ENCODE measurements at regions not wholly inside any gene's neighbourhood (a gene's known extent, or its start where the extent isn't known, plus 50 kb on each side); places are given as distances from the start of the nearest gene placed in this dataset.

DNA sequence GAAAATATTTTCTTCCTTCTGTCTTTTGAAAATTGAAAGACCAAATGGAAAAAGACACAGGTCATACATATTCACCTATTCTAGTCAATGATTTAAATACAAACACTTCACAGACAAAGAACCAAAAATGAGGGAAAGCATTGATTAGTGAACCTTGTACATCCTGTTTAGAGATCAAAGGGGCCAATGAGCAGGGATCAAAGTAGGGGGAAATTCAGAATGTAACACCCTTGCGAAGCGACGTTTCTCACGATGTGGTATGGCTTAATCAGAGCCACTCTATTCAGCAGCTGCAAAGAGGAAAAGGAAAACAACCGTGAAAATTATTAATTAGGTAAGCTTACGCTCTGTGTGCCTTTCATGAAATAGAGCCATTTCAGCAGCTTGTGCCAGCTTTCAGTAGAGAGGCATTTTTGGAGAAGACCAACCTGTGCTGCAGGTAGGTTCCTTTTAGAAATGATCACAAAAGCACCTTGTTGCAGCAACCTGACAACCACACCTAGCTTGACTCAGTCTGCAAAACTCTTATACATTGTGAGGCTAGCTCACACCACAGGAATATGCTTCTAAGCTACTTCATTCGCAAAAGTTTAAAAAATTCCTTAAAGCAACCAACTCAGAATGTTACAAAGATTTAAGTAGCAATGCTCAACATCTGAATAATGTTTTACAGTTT, 78.0 kb downstream of the DKK1 start:
- no peak overlapping the region for H3K23ac ChIP-seq (ENCODE audit: insufficient read length, low read depth, low read length)
- no peak overlapping the region for H2BK120ac ChIP-seq (ENCODE audit: low read depth, low read length, poor library complexity, severe bottlenecking)
- H3K4me2 ChIP-seq (ENCODE audit: insufficient read depth, insufficient read length, low read length) = no peak overlapping the region
- H2BK5ac ChIP-seq (ENCODE audit: insufficient read length, low read length) = no peak overlapping the region
- Mint-ChIP-seq H3K9me3 (no peaks in the 10 kb centered on the region), H3K4me1 (peaks cover 0 to 2% of the 10 kb centered on the region in 2 experiments; a peak in 1 of 4 replicates), H3K4me3 (no peak overlapping the region), H3K27me3 (ENCODE audit: low read depth) (no peaks in the 10 kb centered on the region), H3K27ac (no peak overlapping the region), H3K36me3 (ENCODE audit: insufficient read depth in 1 of 3, low read depth in 3 of 3) (no peaks in the 10 kb centered on the region)
- H2AFZ ChIP-seq (ENCODE audit: low read length) = no peak overlapping the region
- H3K18ac ChIP-seq (ENCODE audit: insufficient read length, low read depth, low read length) = no peak overlapping the region
- no peak overlapping the region for H2BK20ac ChIP-seq (ENCODE audit: low read depth, low read length, poor library complexity, severe bottlenecking)
- H2AK5ac ChIP-seq (ENCODE audit: insufficient read length, low read length) = no peak overlapping the region
- no peak overlapping the region for H2BK15ac ChIP-seq (ENCODE audit: low read depth, low read length)
- no peak overlapping the region for H4K5ac ChIP-seq (ENCODE audit: insufficient read length, low read depth, low read length)
- no peak overlapping the region for H3K56ac ChIP-seq (ENCODE audit: insufficient read length, low read depth, low read length)
- no peaks in the 10 kb centered on the region for H3K79me1 ChIP-seq (ENCODE audit: insufficient read depth, low read depth, low read length, poor library complexity, severe bottlenecking)
- no peak overlapping the region for H2BK12ac ChIP-seq (ENCODE audit: insufficient read length, low read depth, low read length)
- no peak overlapping the region for H4K91ac ChIP-seq (ENCODE audit: insufficient read length, low read depth, low read length)
- no CpG with 5 or more reads among the region's 7 CpGs for WGBS (ENCODE audit: extremely low coverage, insufficient read length, low lambda C conversion rate)
- H3K79me2 ChIP-seq (ENCODE audit: insufficient read depth, low read length) = no peaks in the 10 kb centered on the region
- no peak overlapping the region for H3K9ac ChIP-seq (ENCODE audit: extremely low read depth, insufficient read length, low read length)
- H3K4me1 ChIP-seq (ENCODE audit: insufficient read depth, low read length) = peaks cover 2% of the 10 kb centered on the region; the same call in 1 of the 2 replicates
- H3K14ac ChIP-seq (ENCODE audit: insufficient read depth, low read length) = no peak overlapping the region
- H3K4ac ChIP-seq (ENCODE audit: low read depth, low read length) = no peak overlapping the region
- H3T11ph ChIP-seq (ENCODE audit: low read length) = no peak overlapping the region
- TF ChIP-seq, protein P1, sequence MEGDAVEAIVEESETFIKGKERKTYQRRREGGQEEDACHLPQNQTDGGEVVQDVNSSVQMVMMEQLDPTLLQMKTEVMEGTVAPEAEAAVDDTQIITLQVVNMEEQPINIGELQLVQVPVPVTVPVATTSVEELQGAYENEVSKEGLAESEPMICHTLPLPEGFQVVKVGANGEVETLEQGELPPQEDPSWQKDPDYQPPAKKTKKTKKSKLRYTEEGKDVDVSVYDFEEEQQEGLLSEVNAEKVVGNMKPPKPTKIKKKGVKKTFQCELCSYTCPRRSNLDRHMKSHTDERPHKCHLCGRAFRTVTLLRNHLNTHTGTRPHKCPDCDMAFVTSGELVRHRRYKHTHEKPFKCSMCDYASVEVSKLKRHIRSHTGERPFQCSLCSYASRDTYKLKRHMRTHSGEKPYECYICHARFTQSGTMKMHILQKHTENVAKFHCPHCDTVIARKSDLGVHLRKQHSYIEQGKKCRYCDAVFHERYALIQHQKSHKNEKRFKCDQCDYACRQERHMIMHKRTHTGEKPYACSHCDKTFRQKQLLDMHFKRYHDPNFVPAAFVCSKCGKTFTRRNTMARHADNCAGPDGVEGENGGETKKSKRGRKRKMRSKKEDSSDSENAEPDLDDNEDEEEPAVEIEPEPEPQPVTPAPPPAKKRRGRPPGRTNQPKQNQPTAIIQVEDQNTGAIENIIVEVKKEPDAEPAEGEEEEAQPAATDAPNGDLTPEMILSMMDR (conservative IDR thresholded peaks at IDR 0.05) = no peak
- no peaks in the 10 kb centered on the region for H3K27me3 ChIP-seq (ENCODE audit: insufficient read depth, low read length)
- no peaks in the 10 kb centered on the region for H4K20me1 ChIP-seq (ENCODE audit: control insufficient read depth, insufficient read depth, insufficient read length)
- no peaks in the 10 kb centered on the region for H3K9me3 ChIP-seq (ENCODE audit: control insufficient read depth, low read depth, low read length)
- no peak for DNase-seq
- H3K23me2 ChIP-seq (ENCODE audit: insufficient read length, low read depth, low read length, poor library complexity, severe bottlenecking) = no peaks in the 10 kb centered on the region
- no peak overlapping the region for H4K8ac ChIP-seq (replicated peaks; ENCODE audit: insufficient read length, low read depth, low read length)
- no peak overlapping the region for H3K27ac ChIP-seq (ENCODE audit: insufficient read length, low read depth, low read length)
